ENCODE measurements at regions not wholly inside any gene's neighbourhood (a gene's known extent, or its start where the extent isn't known, plus 50 kb on each side); places are given as distances from the start of the nearest gene placed in this dataset.
"Not testable (repeated sequence)": the region's sequence is repeated elsewhere in the genome, so short reads cannot be mapped to it uniquely, and the experiment has no call there.

DNA sequence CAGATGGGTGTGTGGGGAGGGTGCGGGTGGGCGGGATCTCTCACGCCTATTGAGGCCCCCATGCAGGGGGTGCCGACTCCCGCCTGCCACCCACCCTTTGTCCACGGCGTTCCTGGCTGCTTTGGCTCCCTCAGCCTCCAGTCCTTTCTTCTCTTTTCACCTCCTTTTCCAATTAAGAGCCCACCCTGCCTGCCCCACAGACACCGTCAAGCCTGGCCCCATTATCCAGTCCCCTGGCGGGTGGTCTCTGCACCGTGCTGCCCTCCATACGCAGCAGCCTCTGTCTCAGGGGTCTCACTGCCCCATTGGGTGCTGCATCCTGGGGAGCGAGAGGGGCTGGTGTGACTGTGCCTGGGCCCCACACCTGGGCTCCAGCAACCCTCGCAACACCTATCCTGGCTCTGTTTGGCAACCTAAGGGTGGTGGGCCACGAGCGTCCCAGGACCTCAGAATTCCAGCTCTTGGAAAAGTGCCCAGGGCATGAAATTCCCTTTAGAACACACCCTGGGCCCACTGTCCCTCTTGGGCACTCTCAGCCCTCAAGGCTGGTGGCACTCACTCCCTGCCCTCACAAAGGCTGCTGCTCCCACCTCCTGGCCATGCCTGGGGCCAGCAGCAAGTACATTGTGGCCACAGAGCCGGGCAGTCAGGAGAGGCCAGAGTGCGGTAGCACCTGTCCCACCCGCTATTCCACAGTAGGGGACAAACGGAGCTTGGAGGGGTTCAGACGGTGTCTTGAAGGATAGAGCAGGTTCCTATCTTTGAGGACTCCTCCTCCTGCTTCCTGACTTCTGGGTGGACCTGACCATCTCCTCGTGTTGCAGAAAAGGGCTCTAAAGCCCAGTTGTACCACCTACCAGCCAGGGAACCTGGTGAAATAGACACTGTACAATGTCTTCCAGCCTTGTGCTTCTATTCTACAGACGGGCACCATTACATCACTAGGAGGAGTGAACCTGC, 114.1 kb downstream of the KIF26A start:
- DNase-seq: no peak

DNA sequence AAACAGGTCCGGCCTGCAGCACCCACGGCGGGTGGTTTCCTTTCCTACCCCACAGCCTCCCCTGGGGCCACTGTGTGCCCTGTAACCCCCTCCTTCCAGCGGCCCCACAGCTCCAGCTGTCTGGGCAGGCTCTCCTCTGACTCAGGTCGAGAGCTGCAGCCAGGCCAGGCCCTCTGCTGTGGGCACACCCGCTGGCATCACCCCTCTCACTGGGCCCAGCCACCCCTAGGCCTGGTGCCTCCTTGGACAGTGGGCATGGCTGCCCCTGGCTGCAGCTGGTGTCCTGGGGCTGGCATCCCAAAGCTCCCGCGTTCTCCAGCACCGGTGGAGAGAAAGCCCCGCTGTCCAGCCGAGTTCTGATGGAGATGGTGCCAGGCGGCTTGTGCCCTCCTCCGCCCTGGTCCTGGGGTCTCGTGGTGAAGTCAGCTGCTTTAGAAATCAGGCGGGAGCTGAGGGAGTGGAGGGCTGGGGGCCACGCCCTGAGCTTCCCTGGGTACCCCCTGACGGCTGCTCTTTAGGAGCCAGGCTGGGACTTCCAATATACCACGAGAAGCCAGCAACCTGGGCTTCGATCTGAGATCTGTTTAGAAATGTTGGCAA, 114.9 kb downstream of the KIF26A start:
- no peak for DNase-seq

DNA sequence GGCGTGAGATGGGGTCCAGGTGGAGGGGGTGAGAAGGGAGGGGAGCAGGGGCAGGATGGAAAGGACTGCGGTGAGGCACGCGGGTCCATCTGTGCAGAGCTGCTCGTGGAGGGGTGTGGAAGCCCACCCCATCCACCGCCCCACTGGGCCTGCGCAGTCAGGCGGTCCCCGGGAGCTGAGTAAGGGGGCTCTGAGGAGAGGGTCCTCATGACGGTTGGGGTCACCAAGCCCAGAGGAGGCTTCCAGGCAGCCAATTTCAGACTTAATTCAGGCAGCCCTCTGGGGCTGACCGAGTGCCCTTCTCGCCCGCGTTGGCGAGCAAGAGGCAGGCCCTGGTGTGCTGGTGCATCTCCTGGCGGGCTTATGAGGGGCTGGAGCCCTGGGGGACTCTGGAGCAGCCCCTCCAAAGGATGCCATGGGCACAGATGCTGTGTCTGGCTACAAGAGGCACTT, 115.5 kb downstream of the KIF26A start:
- DNase-seq: no peak

DNA sequence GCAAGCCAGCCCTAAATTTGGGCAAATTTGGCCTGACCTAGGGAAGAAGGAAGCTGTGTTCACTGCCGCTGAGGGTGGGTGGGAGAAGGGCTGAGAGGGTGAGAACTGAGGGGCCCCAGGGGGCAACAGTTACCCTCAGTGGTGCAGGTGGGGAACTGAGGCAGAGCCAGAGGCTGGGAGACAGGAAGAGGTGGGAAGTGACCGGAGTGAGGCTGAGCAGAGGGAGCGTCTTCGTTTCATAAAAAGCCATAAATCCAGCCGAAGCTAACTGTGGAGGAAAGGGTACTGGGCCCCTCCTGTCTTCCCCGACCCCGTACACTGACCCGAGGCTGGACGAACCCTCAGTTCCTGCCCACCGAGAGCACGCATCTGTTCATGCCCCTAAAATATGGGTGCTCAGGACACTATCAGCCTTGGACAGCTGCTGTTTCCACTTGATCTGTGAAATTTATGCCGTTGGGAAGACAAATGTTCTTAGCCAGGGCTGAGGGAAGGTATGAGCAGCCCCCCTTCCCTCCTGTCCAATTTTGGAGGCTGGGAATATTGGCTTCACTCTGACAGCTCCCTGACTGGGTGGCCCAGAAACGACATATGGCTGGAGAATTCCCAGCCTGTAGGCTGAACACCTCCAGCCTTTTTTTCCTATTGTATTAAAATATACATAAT, 116.5 kb downstream of the KIF26A start:
- no peak for DNase-seq

DNA sequence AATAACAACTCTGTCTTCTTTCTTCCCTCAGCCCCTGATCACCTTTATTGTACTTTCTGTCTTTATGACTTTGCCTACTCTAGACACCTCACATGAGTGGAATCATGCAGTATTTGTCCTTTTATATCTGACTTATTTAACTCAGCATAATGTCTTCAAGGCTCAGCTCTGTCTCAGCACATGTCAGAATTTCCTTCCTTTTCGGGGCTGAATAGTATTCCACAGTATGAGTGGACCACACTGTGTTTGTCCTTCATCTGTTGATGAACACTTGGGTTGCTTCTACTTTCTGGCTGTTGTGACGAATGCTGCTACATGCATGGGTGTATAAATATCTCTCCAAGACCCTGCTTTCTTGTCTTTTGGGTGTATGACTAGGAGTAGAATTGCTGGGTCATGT, 117.6 kb downstream of the KIF26A start:
- no peak for DNase-seq

DNA sequence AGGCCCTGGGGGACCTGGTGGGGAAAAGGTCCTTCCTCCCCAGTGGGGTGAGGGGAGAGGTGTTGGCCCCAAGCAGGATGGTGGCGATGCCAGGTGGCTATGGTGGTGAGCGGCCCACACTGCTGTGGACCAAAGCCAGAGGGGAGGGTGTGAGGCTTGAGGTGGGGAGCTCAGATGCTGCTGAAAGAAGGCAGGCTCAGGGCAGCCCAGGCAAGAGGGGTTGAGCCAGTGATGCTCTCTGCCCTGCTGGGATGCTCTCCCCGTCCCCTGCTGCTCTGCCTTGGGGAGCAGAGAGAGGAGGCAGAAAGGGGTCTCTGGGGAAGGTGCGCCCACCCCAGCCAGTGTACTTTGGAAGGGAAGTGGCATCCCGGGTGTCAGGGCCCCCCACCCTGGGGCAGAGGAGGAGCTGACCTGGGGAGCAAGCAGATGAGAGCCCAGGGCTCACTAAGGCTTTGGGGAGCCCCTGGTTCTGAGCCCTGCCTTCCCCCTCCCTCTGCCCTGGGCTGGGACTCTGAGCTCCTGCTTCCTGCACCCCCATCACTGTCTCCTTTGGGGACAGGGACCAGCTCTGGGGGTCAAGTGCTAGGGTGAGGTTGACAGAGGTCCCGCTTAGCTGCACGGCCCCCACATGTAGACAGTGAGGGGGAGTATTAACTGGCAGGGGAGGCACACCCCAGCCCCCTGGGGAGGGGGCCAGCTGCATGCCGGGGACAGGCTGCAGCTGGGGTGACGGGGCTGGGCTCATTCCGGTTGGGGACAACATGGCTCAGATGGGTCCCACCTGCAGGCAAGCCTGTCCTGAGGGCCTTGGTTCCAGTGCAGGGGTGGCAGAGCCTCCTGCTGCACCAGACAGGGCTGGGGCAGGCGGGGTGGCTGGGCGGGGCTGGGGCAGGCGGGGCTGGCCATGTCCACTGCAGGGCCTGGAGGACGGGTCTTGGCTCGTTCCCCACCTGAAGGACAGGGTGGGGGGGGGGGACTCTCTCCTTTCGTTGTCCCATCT, 124.4 kb downstream of the KIF26A start:
- DNase-seq: no peak

DNA sequence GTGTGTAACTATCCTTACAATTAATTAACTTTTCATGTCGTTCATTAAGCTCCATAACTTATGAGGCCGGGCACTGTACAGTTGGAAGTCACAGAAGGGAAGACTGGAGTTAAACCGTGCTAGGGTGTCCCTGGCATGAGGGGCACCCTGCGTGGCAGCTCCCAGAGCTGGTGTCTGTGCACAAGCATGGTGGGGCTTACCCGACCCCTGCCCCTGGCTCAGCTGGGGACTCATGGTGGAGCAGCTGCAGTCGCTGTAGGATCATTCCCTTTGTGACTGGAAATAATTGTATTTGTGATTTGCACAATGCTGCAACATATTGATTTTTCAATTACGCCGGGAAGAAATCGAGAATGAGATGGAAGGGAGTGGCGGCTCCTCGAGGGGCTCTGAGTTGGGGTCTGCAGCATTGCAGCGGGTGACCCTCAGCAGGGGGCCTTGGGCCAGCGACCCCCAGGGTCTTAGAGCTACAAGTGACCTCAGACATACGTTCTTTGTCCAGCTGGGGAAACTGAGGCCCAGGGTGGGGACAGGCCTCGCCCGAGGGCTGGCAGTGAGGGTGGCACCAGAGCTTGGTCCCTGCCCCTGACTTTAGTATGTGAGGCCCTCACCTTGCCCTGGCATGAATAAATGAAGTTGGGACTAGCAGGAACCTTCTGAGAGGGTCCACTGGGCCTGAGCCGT, 125.4 kb downstream of the KIF26A start:
- no peak for DNase-seq

DNA sequence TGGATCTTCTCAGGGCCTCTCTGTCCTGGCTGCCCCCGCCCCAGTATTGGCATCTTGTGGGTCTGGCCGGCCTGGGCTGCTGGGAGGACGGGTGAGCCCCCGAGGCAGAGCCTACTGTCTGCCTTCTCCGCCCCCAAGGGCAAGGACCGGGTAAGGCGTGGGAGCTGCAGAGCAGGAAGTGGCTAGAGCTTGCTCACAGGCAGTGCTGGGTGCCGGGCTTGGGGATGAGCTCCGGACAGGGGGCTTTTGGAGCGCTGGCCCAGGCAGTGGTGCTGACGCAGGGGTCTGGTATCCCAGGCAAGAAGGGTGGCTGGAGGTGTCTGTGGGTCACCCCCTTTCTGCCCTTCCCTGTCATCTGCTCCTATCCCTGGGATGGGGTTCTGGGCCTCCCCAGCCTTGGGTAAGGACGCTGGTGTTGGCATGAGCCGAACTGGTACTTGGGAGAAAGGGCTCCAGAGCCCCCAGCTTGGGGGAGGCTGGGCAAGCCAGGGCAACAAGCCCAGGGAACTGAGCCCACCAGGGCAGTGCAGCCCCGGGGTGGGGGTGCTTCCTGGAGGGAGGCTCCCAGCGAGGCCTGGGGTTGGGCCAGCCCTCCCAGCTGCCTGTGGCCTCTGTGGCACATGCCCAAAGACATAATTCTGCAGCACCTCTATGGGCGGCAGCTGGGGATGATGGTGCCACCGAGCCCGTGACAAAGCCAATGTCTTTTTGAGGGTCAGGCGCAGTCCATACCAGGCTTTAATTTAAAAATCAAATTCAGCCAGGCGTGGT, 126.3 kb downstream of the KIF26A start:
- DNase-seq: no peak

DNA sequence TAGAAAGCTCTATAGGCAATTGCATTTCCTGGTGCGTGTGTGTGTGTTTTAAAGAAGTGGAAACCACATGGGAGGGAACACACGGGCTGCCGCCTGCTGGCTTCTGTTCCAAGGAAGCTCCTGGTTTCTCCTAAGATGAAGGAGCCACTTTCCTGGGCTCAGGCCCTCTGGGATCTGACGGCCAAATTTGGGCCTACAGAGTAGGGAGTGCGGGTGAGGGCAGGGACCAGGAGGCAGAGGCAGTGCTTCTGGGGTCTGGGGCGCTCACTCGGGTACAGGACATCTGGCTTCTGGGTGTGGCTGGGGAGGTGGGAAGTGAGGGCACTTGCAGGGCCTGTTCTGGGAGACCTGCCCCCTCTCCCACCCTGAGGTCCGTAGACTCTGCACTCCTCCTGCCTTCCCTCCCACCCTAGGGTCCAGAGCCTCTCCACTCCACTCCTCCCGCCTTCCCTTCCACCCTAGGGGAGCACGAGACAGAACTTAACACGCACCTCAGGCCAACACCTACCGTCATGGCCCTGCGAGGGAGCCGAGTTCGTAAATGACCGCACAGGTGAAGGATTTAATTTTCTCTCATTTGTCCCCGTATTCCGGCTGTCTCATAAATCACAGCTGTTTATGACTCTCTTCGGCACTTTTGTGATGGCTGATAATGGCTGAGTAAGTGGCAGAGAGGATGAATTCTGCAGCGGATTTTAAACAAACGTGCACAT, 127.7 kb downstream of the KIF26A start:
- no peak for DNase-seq

DNA sequence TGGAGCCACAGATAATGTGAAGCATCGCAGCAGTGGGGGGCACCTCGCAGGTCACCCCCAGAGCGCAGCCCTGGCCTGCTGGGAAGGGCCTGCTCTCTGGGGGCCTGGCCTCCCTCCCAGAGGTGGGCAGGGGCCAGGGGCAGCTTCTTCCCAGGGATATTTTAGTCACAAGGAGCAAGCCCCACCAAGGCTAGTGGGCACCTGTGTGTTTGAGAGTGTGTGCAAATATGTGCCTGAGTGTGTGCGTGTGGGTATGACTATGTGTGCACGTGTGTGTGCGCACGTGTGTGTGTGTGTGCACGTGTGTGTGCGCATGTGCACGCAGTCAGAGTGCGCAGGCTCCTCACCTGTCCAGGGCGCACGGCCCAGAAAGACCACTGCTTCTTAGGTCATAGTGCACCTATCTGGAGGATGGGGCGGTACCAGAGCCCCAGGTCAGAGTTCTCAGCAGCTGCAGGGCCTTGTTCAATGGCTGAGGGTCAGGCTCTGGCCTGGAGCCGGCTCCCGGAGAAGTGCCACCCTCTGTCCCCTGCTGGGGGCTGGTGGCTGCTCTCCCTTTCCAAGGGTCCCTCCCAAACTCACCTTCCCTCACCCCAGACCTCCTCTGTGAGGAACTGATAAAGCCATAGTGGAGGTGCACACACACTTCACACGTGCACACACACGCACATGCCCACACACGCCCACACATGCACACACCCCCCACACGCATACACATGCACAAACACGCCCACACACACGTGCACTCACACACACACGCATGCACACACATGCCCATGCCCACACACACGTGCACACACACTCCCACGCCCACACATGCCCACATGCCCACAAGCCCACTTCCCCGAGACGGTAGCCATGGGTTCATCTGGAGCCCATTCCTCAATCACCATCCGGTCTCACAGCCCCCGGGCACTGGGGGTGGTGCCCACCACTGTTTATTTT, 128.5 kb downstream of the KIF26A start:
- no peak for DNase-seq

DNA sequence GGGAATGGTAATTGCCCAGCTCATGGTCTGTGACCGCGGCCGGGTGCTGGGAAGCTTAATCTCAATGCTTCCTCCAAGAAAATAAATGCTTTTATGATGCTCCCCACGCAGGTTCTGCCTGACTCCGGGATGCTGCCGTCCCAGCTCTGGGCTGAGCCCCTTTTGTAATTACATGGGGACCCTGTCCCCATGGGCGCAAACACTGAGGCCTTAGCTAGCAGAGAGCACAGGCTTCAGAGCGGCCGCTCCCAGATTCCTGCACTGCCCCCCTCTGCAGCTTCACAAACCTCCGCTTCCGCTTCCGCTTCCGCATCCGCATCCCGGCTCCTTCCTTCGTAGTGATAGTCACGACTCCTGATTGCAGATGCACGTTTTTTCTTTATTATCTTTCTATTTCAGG, 129.5 kb downstream of the KIF26A start:
- no peak for DNase-seq

DNA sequence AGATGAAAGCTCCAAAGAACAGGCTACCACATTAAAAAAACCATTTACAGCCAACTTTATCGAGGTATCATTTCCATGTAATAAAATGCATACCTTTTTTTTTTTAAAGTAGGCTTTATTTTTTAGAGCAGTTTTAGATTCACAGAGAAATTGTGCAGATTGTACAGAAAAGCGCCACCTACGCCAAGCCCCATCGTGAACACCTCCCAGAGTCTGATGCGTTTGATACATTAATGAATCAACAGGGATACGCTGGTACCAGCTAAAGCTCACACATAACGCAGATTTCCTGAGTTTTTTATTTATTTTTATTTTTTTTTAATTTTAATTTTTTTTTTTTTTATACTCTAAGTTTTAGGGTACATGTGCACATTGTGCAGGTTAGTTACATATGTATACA, 129.9 kb downstream of the KIF26A start:
- DNase-seq: no peak

DNA sequence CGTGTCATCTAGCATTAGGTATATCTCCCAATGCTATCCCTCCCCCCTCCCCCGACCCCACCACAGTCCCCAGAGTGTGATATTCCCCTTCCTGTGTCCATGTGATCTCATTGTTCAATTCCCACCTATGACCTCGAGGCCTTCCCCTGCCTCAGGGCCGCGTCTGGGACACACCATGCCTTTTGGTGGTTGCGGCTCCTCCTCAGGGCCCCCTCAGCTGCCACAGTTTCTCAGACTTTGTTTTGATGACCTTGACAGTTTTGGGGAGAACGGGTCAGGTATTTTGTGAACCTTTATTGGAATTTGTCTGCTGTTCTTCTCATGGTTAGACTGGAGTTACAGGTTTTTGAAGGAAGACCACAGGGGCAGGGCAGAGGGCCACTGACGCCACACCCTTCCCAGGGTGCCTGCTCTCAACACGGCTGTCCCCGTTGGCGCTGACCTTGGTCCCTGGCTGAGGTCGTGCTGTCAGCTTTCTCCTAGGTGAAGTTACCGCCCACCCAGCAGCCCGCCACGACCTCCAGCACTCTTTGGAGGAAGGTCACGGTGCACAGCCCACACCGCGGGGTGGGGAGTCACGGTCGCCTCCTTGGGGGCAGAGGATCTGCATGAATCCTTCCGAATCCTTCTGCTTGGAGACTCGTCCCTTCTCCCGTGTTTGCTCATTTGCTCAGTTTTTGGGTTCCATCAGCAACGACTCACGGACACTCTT, 130.5 kb downstream of the KIF26A start:
- DNase-seq: no peak

DNA sequence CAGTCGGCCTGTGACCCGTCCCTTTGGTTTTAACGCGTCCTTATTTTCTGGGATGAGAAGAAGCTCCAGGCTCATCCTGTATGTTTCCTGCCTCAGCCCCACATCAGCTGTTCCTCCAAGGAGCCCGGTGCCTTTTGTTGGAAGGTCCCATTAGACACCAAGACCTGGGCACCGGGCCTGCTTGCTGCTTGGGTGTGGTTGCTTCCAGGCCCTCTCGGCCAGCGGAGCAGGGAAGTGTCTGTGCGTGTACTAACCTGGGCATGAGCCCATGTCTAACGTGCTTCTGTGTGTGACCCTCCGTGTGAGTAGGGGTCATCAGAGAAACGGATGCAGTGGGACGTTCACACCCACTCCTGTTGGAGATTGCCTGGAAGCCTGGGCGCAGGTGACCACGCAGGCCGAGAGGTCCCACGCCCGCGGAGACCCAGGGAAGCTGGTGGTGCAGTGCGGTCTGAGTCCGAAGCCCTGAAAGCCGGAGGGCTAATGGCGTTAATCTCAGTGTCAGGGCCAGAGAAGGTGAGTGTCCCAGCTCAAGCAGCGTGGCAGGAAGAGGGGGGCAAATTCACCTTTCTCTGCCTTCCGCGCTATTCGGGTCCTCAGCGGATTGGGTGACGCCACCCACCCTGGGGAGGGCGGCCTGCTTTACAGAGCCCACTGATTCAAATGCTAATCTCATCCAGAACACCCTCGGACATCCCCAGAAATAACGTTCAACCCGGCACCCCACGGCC, 131.3 kb downstream of the KIF26A start:
- DNase-seq: not testable (repeated sequence)

DNA sequence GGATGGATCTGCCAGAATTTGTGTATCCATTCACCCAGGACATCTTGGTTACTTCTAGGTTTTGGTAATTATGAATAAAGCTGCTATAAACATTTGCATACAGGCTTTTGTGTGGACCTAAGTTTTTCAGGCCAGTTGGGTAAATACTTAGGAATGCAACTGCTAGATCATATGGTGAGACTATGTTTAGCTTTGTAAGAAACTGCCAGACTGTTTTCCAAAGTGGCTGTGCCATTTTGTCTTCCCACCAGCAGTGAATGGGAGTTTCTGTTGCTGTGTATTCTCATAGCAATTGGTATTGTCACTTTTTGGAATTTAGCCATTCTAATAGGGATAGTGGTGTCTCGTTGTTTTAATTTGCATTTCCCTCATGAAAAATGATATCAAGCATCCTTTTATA, 133.0 kb downstream of the KIF26A start:
- no peak for DNase-seq

DNA sequence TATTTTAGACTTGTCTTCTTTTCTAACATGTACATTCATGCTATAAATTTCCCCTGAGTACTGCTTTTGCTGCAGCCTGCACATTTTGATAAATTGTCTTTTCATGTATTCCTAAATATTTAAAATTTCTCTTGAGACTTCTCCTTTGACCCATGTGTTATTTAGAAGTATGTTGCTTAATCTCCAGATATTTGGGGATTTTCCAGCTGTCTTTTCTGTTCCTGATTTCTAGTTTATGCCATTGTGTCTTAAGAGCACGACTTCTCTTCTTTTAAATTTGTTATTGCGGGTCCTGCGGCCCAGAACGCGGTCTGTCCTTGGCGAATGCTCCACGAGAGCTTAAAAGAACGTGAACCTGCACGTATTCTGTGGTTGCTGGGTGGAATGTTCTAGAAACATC, 136.4 kb downstream of the KIF26A start:
- DNase-seq: no peak

DNA sequence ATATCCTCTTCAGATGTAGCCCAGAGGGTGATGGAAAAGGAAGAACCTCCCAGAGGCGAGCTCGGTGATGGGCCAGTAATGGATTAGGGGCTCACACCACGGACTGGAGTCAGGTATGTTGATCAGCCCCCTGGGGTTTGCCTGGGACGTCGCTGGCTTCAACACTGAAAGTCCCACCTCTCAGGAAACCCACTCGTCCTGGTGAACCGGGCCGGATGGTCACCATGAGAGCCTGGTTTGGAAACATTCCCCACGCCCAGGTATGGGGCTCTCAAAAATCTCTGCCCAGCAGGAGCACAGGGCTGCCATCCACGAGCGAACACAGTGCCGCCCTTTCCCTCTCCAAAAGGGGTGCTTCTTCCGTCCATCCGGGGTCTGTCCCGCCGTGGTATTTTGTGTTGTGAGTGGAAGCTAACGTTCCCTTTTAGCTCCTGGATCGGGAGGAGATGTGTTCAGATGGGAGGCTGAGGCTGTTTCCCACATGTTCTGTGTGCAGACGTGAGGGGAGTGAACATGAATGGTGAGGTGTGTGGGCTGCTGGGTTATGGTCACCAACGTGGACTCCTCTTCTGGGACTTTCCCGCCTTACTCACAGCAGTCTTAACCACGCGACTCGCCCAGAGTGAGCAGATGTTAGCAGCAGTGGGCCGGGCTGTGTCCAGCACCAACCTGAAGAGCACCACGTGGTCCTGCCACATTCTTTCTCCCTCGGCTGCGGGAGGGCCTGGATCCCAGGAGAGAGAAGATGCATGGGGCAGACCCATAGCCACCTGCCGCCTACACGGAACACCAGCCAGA, 139.2 kb downstream of the KIF26A start:
- no peak for DNase-seq
